ENCODE measurements at regions not wholly inside any gene's neighbourhood (a gene's known extent, or its start where the extent isn't known, plus 50 kb on each side); places are given as distances from the start of the nearest gene placed in this dataset.
"Not testable (repeated sequence)": the region's sequence is repeated elsewhere in the genome, so short reads cannot be mapped to it uniquely, and the experiment has no call there.

- ATAC-seq (no peak), DNase-seq (no peak)
- intact Hi-C loops (cut with DNase I), result no loop called here
These were observed 317.6 kb downstream of the GPD2 start for GRCh38 chr2:156753766-156754165.

- intact Hi-C loops (cut with DNase I), result no loop called here
- DNase-seq (no peak), ATAC-seq (no peak)
These were observed 320.3 kb downstream of the GPD2 start for GRCh38 chr2:156756516-156756915.

- DNase-seq, result no peak
- intact Hi-C loops (cut with DNase I), result no loop called here
- ATAC-seq, result peak in 1 of 2 donors; percentile 59
These were observed 327.0 kb downstream of the GPD2 start for GRCh38 chr2:156763174-156763573.

- intact Hi-C loops (cut with DNase I), result no loop called here
These were observed 328.9 kb downstream of the GPD2 start for GRCh38 chr2:156765043-156765442.

GRCh38 chr2:156765450-156765849, 329.3 kb downstream of the GPD2 start:
- intact Hi-C loops (cut with DNase I), result no loop called here

More at GRCh38 chr2:156765043-156765442, 328.9 kb downstream of the GPD2 start:
- no peak for DNase-seq
- ATAC-seq, result no peak

GRCh38 chr2:156769802-156770201, 333.6 kb downstream of the GPD2 start:
- intact Hi-C loops (cut with DNase I), result no loop called here
- DNase-seq (no peak), ATAC-seq (no peak)

More at GRCh38 chr2:156765450-156765849, 329.3 kb downstream of the GPD2 start:
- DNase-seq (no peak), ATAC-seq (no peak)

GRCh38 chr2:156778916-156779315, 342.7 kb downstream of the GPD2 start:
- DNase-seq (no peak), ATAC-seq (no peak)
- intact Hi-C loops (cut with DNase I), result no loop called here

GRCh38 chr2:156779416-156780120, 343.4 kb downstream of the GPD2 start:
- intact Hi-C loops (cut with DNase I), result no loop called here
- ATAC-seq, result no peak
- DNase-seq, result no peak

GRCh38 chr2:156781677-156782076, 345.5 kb downstream of the GPD2 start:
- ATAC-seq; intact Hi-C loops (cut with DNase I); DNase-seq: not testable (repeated sequence)

GRCh38 chr2:156784020-156784701, 348.0 kb downstream of the GPD2 start:
- intact Hi-C loops (cut with DNase I), result no loop called here
- peak; percentile 21 to 44 for ATAC-seq
- no peak for DNase-seq

GRCh38 chr2:156787517-156787916, 351.3 kb downstream of the GPD2 start:
- peak; percentile 86 to 89 for ATAC-seq
- no peak for DNase-seq
- intact Hi-C loops (cut with DNase I), result no loop called here

- no peak for ATAC-seq
- no peak for DNase-seq
- intact Hi-C loops (cut with DNase I), result no loop called here
These were observed 354.3 kb downstream of the GPD2 start for GRCh38 chr2:156790343-156791037.

GRCh38 chr2:156792242-156792840, 356.2 kb downstream of the GPD2 start:
- ATAC-seq, result peak; percentile 55 to 57
- DNase-seq, result no peak
- intact Hi-C loops (cut with DNase I), result no loop called here

- intact Hi-C loops (cut with DNase I), result no loop called here
- no peak for DNase-seq
- ATAC-seq, result no peak
These were observed 361.7 kb downstream of the GPD2 start for GRCh38 chr2:156797832-156798231.

GRCh38 chr2:156800065-156800653, 364.0 kb downstream of the GPD2 start:
- intact Hi-C loops (cut with DNase I), result no loop called here
- no peak for ATAC-seq

GRCh38 chr2:156800781-156801361, 364.7 kb downstream of the GPD2 start:
- no peak for DNase-seq
- intact Hi-C loops (cut with DNase I), result no loop called here
- ATAC-seq, result no peak

More at GRCh38 chr2:156800065-156800653, 364.0 kb downstream of the GPD2 start:
- no peak for DNase-seq

GRCh38 chr2:156803243-156803642, 367.1 kb downstream of the GPD2 start:
- no peak for ATAC-seq
- intact Hi-C loops (cut with DNase I), result no loop called here
- DNase-seq, result no peak

GRCh38 chr2:156803967-156804366, 367.8 kb downstream of the GPD2 start:
- DNase-seq, result no peak

GRCh38 chr2:156810094-156810493, 373.9 kb downstream of the GPD2 start:
- intact Hi-C loops (cut with DNase I), result no loop called here
- DNase-seq (no peak), ATAC-seq (no peak)

More at GRCh38 chr2:156803967-156804366, 367.8 kb downstream of the GPD2 start:
- intact Hi-C loops (cut with DNase I), result no loop called here
- ATAC-seq, result no peak
